KMS-11 (cell line): ENCODE measurements at regions not wholly inside any gene's neighbourhood (a gene's known extent, or its start where the extent isn't known, plus 50 kb on each side); places are given as distances from the start of the nearest gene placed in this dataset.

Experiments used
- H2AFZ ChIP-seq: fragments of 200-600 bp; sonication (generic); 2 replicates; pipeline ENCODE4 v1.6.1; 2016; ENCODE audit warnings: antibody characterized with exemption, mixed run types, low read depth
- H3K27ac ChIP-seq: fragments of 200-600 bp; sonication (generic); 2 replicates; pipeline ENCODE4 v1.6.1; 2016; ENCODE audit warnings: mild to moderate bottlenecking, mixed run types
- H3K27me3 ChIP-seq: fragments of 200-600 bp; sonication (generic); 2 replicates; pipeline ENCODE4 v1.6.1; 2017; ENCODE audit warnings: mild to moderate bottlenecking, low read depth, mixed run types, moderate library complexity; ENCODE audit not compliant: insufficient read depth
- H3K36me3 ChIP-seq: fragments of 200-600 bp; sonication (generic); 2 replicates; pipeline ENCODE4 v1.6.1; 2017; ENCODE audit warnings: mild to moderate bottlenecking, mixed run types; ENCODE audit not compliant: insufficient read depth
- H3K4me1 ChIP-seq: fragments of 200-600 bp; sonication (generic); 2 replicates; pipeline ENCODE4 v1.6.1; 2016; ENCODE audit warnings: mild to moderate bottlenecking, low read depth, mixed run types; ENCODE audit not compliant: poor library complexity, severe bottlenecking
- H3K4me2 ChIP-seq: fragments of 200-600 bp; sonication (generic); 2 replicates; pipeline ENCODE4 v1.7.0; 2016; ENCODE audit warnings: mild to moderate bottlenecking, mixed run types
- H3K4me3 ChIP-seq: fragments of 200-600 bp; sonication (generic); IDR thresholded peaks from 2 replicates; pipeline ENCODE4 v1.6.1; 2017; ENCODE audit warnings: low read depth, low read length, mixed read lengths; ENCODE audit not compliant: insufficient read depth
- H3K79me2 ChIP-seq: fragments of 200-600 bp; sonication (generic); 2 replicates; pipeline ENCODE4 v1.6.1; 2016; ENCODE audit warnings: low read depth, mixed run types; ENCODE audit not compliant: insufficient read depth
- H3K9ac ChIP-seq: fragments of 200-600 bp; sonication (generic); 2 replicates; pipeline ENCODE4 v1.6.1; 2016; ENCODE audit warnings: mild to moderate bottlenecking, mixed run types
- H4K20me1 ChIP-seq: fragments of 200-600 bp; sonication (generic); 2 replicates; pipeline ENCODE4 v1.6.1; 2016; ENCODE audit warnings: mild to moderate bottlenecking, mixed run types; ENCODE audit not compliant: insufficient read depth
- TF ChIP-seq, protein P1 (sequence below): fragments of 200-600 bp; sonication (generic); conservative IDR thresholded peaks from 2 replicates; pipeline ENCODE4 v1.6.1; 2017; ENCODE audit warnings: low read depth, mild to moderate bottlenecking, antibody characterized with exemption, low read length, moderate library complexity, mixed read lengths

DNA sequence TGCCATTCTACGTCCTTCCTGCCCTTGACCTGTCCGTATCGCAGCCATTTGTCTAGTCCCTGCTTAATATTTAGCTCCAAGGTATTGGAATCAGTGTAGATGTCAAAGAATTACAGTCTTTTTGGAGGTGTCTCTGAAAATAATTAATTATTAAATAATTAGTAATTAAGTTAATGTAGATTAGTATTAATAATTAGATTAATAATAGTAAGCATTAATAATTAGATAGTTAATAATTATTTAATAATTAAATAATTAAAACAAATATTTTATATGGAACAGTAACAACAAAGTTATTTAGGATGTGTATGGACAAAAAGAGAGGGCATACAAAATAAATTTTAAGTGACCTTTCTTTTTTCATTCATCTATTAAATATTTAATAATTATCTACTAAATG, 639.6 kb downstream of the AACS start:
- Histone ChIP-seq H3K4me3 (no peak overlapping the region), H2AFZ (no peak overlapping the region), H3K27me3 (no peaks in the 10 kb centered on the region), H3K79me2 (no peaks in the 10 kb centered on the region), H3K36me3 (no peaks in the 10 kb centered on the region), H3K4me1 (no peaks in the 10 kb centered on the region), H3K27ac (no peak overlapping the region), H3K9ac (no peak overlapping the region), H3K4me2 (no peak overlapping the region), H4K20me1 (no peaks in the 10 kb centered on the region)
- TF ChIP-seq, protein P1, sequence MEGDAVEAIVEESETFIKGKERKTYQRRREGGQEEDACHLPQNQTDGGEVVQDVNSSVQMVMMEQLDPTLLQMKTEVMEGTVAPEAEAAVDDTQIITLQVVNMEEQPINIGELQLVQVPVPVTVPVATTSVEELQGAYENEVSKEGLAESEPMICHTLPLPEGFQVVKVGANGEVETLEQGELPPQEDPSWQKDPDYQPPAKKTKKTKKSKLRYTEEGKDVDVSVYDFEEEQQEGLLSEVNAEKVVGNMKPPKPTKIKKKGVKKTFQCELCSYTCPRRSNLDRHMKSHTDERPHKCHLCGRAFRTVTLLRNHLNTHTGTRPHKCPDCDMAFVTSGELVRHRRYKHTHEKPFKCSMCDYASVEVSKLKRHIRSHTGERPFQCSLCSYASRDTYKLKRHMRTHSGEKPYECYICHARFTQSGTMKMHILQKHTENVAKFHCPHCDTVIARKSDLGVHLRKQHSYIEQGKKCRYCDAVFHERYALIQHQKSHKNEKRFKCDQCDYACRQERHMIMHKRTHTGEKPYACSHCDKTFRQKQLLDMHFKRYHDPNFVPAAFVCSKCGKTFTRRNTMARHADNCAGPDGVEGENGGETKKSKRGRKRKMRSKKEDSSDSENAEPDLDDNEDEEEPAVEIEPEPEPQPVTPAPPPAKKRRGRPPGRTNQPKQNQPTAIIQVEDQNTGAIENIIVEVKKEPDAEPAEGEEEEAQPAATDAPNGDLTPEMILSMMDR, result no peak

DNA sequence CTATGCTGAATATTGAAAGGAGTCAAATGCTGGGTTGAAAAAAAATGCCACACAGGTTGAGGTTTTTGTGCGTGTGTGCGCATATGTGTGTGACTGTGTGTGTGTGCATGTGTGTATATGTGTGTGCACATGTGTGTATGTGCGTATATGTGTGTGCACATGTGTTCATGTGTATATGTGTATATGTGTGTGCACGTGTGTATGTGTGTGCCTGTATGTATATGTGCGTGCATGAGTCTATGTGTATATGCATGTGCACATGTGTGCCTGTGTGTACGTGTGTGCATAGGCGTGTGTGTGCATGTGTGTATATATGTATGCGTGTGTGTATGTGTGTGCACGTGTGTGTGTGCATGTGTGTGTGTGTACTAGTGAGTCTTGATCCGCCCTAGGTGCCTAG, 655.7 kb downstream of the AACS start:
- Histone ChIP-seq H4K20me1 (no peaks in the 10 kb centered on the region), H2AFZ (no peak overlapping the region), H3K4me1 (no peaks in the 10 kb centered on the region), H3K27ac (no peak overlapping the region), H3K79me2 (no peaks in the 10 kb centered on the region), H3K4me3 (no peak overlapping the region), H3K4me2 (no peak overlapping the region), H3K27me3 (no peaks in the 10 kb centered on the region), H3K36me3 (no peaks in the 10 kb centered on the region), H3K9ac (no peak overlapping the region)
- TF ChIP-seq, protein P1, result no peak

DNA sequence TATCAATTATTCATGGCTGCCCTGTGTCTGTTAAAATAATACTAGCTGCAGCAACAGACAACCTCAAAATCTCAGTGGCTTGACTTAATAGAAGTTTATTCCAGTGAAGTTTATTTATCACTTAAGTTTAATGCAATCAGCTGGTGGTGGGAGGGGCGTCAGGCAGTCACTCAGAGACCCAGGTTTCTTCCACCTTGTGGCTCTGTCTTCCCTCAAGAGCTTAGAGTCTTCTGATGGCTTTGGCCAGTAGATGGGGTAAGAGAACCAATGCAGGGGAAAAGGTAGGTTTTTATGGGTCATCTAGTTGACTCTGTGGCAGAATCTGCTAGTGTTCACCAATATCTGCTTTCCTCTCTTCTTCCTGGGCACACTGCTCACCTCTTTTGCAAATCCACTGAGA, 668.9 kb downstream of the AACS start:
- Histone ChIP-seq H4K20me1 (no peaks in the 10 kb centered on the region), H3K36me3 (no peaks in the 10 kb centered on the region), H2AFZ (no peak overlapping the region), H3K79me2 (no peaks in the 10 kb centered on the region), H3K4me2 (no peak overlapping the region), H3K4me3 (no peak overlapping the region), H3K27me3 (no peaks in the 10 kb centered on the region), H3K4me1 (no peaks in the 10 kb centered on the region), H3K9ac (no peak overlapping the region), H3K27ac (no peak overlapping the region)
- TF ChIP-seq, protein P1, result no peak

DNA sequence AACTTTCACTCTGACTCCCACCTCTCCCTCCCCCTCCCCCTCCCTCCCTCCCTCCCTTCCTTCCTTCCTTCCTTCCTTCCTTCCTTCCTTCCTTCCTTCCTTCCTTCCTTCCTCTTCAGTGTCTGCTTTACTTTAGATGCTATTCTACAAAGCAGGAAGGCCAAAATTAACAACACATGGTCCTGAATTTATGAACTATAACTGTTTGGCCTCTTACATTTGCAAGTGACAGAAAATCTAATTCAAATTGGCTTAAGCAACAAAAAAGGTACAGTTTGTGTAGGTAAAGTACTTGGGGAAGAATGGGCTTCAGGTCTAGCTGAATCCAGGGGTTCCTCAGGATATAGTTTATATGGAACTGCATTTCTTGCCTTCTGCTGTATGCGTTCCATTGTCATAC, 673.0 kb downstream of the AACS start:
- Histone ChIP-seq H3K36me3 (no peaks in the 10 kb centered on the region), H2AFZ (no peak overlapping the region), H3K9ac (no peak overlapping the region), H3K4me1 (no peaks in the 10 kb centered on the region), H3K4me3 (no peak overlapping the region), H3K79me2 (no peaks in the 10 kb centered on the region), H3K4me2 (no peak overlapping the region), H4K20me1 (no peaks in the 10 kb centered on the region), H3K27ac (no peak overlapping the region), H3K27me3 (no peaks in the 10 kb centered on the region)
- TF ChIP-seq, protein P1, result no peak

DNA sequence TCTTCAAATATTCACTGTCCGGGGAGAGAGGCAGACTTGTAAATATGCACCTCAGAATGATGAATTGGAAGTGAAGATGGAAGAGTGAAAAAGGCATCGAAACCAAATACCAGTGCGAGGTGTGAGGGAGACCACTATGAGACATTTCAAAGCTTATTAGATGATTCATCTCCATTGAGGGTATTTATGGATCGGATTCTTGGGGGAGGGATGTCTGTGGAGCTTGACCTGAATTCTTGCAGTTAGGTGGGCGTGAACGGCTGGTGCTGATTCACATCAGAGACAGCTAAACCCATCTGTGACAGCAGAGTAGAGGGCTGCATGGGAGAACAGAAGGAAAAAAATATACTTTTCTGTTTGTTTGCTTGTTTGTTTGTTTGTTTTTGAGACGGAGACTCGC, 677.2 kb downstream of the AACS start:
- Histone ChIP-seq H3K4me3 (no peak overlapping the region), H3K27me3 (no peaks in the 10 kb centered on the region), H3K27ac (no peak overlapping the region), H3K9ac (no peak overlapping the region), H3K4me2 (no peak overlapping the region), H3K79me2 (no peaks in the 10 kb centered on the region), H3K36me3 (no peaks in the 10 kb centered on the region), H4K20me1 (no peaks in the 10 kb centered on the region), H3K4me1 (no peaks in the 10 kb centered on the region), H2AFZ (no peak overlapping the region)
- TF ChIP-seq, protein P1, result no peak
